Ovary (tissue), 3 donors: ENCODE measurements at regions not wholly inside any gene's neighbourhood (a gene's known extent, or its start where the extent isn't known, plus 50 kb on each side); places are given as distances from the start of the nearest gene placed in this dataset.

Experiments used
- EP300 ChIP-seq: sonication (generic); formaldehyde crosslinking; IDR thresholded peaks from one replicate; pipeline ENCODE4 v1.6.1; 2017; ENCODE audit warnings: antibody characterized with exemption
- POLR2A ChIP-seq: fragments of 450-650 bp; IDR thresholded peaks from one replicate; pipeline ENCODE4 v1.6.1; 2017; ENCODE audit warnings: antibody characterized with exemption, mild to moderate bottlenecking, moderate library complexity
- TF ChIP-seq, protein P1 (sequence below), 3 donors: fragments of 450-650 bp in 2 of 3; fragments of 200-600 bp in 1 of 3; IDR thresholded peaks; one replicate each; pipeline versions ENCODE4 v1.5.1 to v1.8.0; 2016 to 2022; ENCODE audit warnings: antibody characterized with exemption in 3 of 3, mild to moderate bottlenecking in 1 of 3
- donor health status: DM: no; HTN: no; CAD: no.

DNA sequence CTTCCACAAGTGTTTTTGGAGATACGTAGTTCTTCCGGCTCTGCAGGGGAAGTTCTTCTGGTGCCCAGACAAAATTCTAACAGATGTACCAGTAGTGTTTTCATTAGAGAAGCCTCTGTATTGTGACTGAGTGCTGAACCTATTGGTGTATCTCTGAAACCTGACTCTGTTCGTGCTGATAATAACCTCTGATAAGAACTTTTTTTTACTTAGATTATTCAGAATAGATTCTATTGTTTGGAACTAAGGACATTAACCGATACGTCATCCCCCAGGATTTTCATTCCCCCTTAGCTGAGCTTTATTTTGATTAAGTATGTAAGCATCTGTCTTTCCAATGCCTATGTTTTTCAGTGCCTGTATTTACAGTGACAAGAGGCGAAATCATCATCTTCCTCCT lies 362.9 kb downstream of the PDGFC start:
- TF ChIP-seq, protein P1, sequence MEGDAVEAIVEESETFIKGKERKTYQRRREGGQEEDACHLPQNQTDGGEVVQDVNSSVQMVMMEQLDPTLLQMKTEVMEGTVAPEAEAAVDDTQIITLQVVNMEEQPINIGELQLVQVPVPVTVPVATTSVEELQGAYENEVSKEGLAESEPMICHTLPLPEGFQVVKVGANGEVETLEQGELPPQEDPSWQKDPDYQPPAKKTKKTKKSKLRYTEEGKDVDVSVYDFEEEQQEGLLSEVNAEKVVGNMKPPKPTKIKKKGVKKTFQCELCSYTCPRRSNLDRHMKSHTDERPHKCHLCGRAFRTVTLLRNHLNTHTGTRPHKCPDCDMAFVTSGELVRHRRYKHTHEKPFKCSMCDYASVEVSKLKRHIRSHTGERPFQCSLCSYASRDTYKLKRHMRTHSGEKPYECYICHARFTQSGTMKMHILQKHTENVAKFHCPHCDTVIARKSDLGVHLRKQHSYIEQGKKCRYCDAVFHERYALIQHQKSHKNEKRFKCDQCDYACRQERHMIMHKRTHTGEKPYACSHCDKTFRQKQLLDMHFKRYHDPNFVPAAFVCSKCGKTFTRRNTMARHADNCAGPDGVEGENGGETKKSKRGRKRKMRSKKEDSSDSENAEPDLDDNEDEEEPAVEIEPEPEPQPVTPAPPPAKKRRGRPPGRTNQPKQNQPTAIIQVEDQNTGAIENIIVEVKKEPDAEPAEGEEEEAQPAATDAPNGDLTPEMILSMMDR (IDR thresholded peaks at IDR 0.05), result no peak
- TF ChIP-seq POLR2A (no peak), EP300 (no peak)
